HG03354 (cell line): ENCODE measurements at regions not wholly inside any gene's neighbourhood (a gene's known extent, or its start where the extent isn't known, plus 50 kb on each side); places are given as distances from the start of the nearest gene placed in this dataset.
A peak's percentile ranks its signal among the peaks of the same experiment; 100 is the strongest.
"Not testable (repeated sequence)": the region's sequence is repeated elsewhere in the genome, so short reads cannot be mapped to it uniquely, and the experiment has no call there.

Experiments
- ATAC-seq: cut with Tn5 transposase; IDR thresholded peaks from one replicate; pipeline ENCODE4 v1.9.1; 2021; ENCODE audit warnings: mild to moderate bottlenecking; ENCODE audit not compliant: unreplicated experiment, poor library complexity, severe bottlenecking

DNA sequence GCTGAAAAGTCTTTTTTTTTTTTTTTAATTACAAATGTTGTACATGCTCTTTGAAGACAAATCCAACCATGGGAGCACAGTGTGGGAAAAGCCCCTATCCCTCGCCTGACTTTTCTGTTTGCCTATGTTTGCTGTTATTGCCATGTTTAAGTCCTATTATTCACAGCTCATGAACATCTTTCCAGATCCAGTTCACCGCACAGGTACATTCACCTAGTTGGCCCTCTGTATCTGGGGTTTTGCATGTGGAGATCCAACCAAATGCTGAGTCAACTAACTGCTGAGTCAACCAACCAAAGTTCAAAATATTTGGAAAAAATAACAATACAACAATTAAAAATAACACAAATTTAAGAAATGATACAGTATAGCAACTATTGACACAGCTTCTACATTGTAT lies 100.1 kb upstream of the CLNK start:
- ATAC-seq: no peak

DNA sequence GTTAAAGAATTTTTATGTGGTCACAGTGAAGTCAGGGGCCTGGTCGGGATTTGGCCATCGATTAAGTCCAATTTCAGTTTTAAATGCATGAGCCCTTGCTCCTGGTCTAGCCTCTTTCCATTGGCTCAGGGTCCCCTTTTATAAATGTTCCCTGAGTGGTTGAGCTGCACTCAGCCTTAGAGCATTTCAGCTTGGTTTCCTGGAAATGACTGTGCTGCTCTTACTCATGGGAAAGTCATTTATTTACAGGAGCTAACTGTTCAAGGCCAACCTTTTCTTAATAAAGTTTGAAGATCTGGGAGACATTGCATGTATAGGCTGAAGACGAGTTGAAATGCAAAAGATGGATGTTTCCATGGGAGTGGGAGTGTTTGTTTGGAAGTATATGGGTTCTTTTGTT lies 98.8 kb upstream of the CLNK start:
- ATAC-seq: no peak

- no peak for ATAC-seq
Measured at GRCh38 chr4:10781805-10782204, 97.2 kb upstream of the CLNK start.

GRCh38 chr4:10780803-10781202 lies 96.2 kb upstream of the CLNK start:
- ATAC-seq: not testable (repeated sequence)

GRCh38 chr4:10775132-10775531 lies 90.6 kb upstream of the CLNK start:
- ATAC-seq: not testable (repeated sequence)

DNA sequence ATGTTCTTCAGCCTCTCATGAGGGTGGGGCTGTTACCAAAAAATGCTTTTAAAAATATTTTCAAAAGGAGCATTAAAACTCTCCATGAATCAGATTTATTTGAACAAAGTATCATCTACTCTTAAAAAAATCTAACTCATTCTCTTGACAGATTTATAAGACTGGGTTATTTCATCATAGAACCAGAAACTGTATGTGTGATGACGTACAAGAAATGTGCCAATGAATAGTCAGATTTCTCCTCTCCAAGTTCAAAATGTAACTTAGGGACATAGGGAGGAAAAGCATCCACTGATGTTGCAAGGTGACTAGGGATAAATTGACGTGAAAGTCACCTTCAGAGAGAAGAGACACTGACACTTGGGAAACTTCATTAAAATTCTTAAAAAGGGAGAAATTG lies 89.1 kb upstream of the CLNK start:
- no peak for ATAC-seq

- no peak for ATAC-seq
Measured at GRCh38 chr4:10773010-10773409, 88.4 kb upstream of the CLNK start.

- ATAC-seq: no peak
Measured at GRCh38 chr4:10765386-10765785, 80.8 kb upstream of the CLNK start.

GRCh38 chr4:10762561-10762960 lies 78.0 kb upstream of the CLNK start:
- no peak for ATAC-seq

GRCh38 chr4:10761903-10762302 lies 77.3 kb upstream of the CLNK start:
- no peak for ATAC-seq

DNA sequence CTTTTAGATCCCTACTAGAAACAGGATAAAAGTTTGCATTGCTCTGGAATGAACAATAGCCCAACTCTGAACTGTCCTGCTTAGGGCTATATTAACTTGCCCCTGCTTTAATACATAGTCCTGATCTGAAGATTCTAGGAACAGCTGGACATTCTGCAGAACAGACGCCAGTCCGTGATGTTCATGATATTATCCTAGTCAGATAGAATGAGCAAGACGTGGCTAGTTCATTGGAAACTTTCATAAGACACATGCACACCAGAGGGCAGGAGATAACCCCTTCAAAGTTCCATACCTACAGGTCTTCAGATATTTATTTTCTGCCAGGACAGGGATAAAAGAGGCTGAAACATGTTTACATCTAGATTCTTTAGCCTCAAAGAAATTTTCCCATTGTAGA lies 75.5 kb upstream of the CLNK start:
- ATAC-seq: no peak

DNA sequence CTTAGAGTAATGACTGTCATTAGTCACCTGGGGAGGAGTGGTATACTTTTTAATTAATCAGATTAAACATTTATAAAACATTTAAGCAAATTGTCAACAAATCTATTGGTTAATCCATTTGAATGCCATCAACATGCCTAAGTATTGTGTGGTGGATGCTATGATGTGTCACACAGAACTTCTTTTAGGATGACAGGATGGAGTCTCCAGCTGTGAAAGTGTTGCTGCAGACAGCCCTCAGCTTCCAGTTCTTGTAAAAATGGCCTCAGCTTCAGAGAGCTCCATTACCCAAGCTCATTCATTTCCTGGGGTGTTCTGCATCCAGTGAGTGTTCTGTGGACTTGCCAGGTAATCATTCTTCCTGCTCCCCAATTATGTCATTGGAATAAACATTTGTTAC lies 74.3 kb upstream of the CLNK start:
- no peak for ATAC-seq

- no peak for ATAC-seq
Measured at GRCh38 chr4:10753856-10754402, 69.4 kb upstream of the CLNK start.

DNA sequence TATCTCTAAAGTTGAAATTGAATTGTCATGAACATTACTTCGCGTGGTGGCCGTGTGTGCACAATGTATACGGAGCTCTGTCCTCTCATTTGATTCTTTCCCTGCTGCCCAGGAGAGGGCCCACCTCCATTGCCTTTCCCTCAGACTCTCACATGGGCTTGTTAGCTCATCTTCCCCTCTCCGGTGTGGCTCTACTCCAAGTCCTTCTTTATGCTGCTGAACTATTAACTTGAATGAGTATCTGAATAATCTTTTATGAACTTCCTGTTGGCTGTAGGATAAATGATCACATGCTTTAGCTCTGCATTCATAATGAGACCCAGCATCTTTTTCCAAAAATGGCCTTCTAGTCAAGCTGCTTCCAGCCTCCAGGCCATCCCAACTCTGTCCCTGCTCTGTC lies 68.8 kb upstream of the CLNK start:
- ATAC-seq: no peak

- no peak for ATAC-seq
Measured at GRCh38 chr4:10750714-10751113, 66.1 kb upstream of the CLNK start.

GRCh38 chr4:10747186-10747585 lies 62.6 kb upstream of the CLNK start:
- peak; percentile 38 for ATAC-seq

GRCh38 chr4:10746371-10747171 lies 62.0 kb upstream of the CLNK start:
- no peak for ATAC-seq

DNA sequence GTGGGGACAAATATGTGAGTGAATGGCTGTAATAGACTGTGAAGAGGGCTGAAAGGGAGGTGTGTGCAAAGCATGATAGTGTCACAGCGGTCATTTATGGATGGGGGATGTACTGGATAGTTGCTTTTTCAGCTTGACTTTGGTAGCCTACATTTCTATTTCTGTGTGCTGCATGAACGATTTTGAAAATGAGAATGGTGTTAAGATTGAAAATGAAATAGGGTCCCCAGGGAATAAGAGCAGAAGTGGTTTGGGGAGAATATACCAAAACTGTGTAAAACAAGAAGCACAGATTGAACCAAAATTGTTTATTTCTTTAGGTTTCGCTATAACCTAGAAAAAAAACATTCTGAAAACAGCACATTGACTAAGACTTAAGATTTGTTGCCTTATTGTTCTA lies 58.8 kb upstream of the CLNK start:
- ATAC-seq: peak; percentile 66

DNA sequence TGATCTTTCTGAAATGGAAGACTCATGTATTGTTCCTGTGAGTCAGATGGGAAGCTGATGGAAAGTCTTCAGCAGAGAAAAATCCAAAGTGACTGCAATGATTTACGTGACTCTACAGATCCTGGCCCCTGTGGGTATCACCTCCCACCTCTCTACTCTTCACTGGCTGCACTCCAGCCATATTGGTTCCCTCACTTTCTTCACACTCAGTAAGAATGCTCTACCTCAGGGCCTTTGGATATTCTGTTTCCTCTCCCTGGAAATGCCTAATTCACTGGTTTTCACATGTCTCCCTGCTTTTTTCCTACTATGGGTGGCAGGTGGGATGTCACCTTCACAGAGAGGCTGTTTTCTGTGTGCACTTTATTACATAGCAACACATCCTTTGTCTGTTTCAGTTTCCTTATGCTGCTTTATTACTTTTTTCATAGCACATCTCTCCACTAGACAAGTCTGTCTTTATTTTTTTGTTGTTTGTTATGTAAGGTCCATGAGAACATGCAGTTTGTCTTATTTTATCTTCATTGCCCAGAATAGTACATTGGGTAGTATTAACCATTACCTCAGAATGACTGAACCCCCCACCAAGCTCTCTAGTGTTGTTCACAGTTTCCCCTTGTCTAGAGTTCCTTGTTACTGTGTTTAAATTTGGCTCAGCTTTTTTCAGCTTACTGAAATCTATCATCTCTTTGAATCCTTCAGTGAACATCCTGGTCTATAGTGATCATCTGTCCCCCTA lies 57.6 kb upstream of the CLNK start:
- ATAC-seq: peak; percentile 50

GRCh38 chr4:10740891-10741620 lies 56.5 kb upstream of the CLNK start:
- no peak for ATAC-seq
